Mesenchymal stem cell (in vitro differentiated cells and primary cell): ENCODE measurements at regions not wholly inside any gene's neighbourhood (a gene's known extent, or its start where the extent isn't known, plus 50 kb on each side); places are given as distances from the start of the nearest gene placed in this dataset.

Experiments
- DNase-seq: peaks from one replicate; pipeline ENCODE4 v3.0.0-alpha.2; 2013
- H2AFZ ChIP-seq: one replicate; pipeline ENCODE4 v1.6.1; 2013; ENCODE audit warnings: low read depth, mild to moderate bottlenecking, control low read depth, inconsistent platforms, low read length, moderate library complexity
- H2AK5ac ChIP-seq: 2 replicates; pipeline ENCODE4 v1.6.1; 2013; ENCODE audit warnings: low read length, moderate library complexity, mild to moderate bottlenecking, inconsistent platforms; ENCODE audit not compliant: severe bottlenecking
- H2BK120ac ChIP-seq: one replicate; pipeline ENCODE4 v1.6.1; 2013; ENCODE audit warnings: low read depth, mild to moderate bottlenecking, inconsistent platforms, low read length, moderate library complexity
- H2BK12ac ChIP-seq, 2 experiments: one replicate each; pipeline ENCODE4 v1.6.1; 2013; ENCODE audit warnings: inconsistent platforms in 2 of 2, low read length in 2 of 2, mild to moderate bottlenecking in 2 of 2, moderate library complexity in 2 of 2, control low read depth in 1 of 2
- H2BK15ac ChIP-seq: one replicate; pipeline ENCODE4 v1.6.1; 2013; ENCODE audit warnings: mild to moderate bottlenecking, low read depth, inconsistent platforms; ENCODE audit not compliant: poor library complexity, severe bottlenecking
- H2BK5ac ChIP-seq: 2 replicates; pipeline ENCODE4 v1.6.1; 2013; ENCODE audit warnings: low read depth, mild to moderate bottlenecking, low read length, control low read depth, inconsistent platforms; ENCODE audit not compliant: poor library complexity, severe bottlenecking
- H3K14ac ChIP-seq, 2 experiments: one replicate each; pipeline ENCODE4 v1.6.1; 2013; ENCODE audit warnings: inconsistent platforms in 2 of 2, low read length in 2 of 2, control low read depth in 1 of 2, mild to moderate bottlenecking in 1 of 2, moderate library complexity in 1 of 2
- H3K18ac ChIP-seq, 2 experiments: one replicate each; pipeline ENCODE4 v1.6.1; 2013; ENCODE audit warnings: inconsistent platforms in 2 of 2, low read length in 2 of 2, control low read depth in 1 of 2, low read depth in 1 of 2, mild to moderate bottlenecking in 1 of 2
- H3K23ac ChIP-seq, 2 experiments: one replicate each; pipeline ENCODE4 v1.6.1; 2013; ENCODE audit warnings: inconsistent platforms in 2 of 2, low read length in 2 of 2, mild to moderate bottlenecking in 2 of 2, moderate library complexity in 2 of 2, control low read depth in 1 of 2
- H3K27ac ChIP-seq: 2 replicates; pipeline ENCODE4 v1.5.1; 2013; ENCODE audit warnings: mild to moderate bottlenecking, moderate library complexity, low read length, control low read depth, inconsistent platforms; ENCODE audit not compliant: poor library complexity, severe bottlenecking
- H3K27me3 ChIP-seq, 2 experiments: 2 replicates each; pipeline versions ENCODE4 v1.6.1 to v1.7.0; 2013; ENCODE audit warnings: low read length in 2 of 2, mild to moderate bottlenecking in 2 of 2, moderate library complexity in 2 of 2, control low read depth in 1 of 2, inconsistent platforms in 1 of 2; ENCODE audit not compliant: control insufficient read depth in 1 of 2, insufficient read depth in 1 of 2
- H3K36me3 ChIP-seq, 2 experiments: 2 replicates each; pipeline versions ENCODE4 v1.6.1 to v1.7.0; 2013; ENCODE audit warnings: low read length in 2 of 2, control low read depth in 1 of 2, inconsistent platforms in 1 of 2, low read depth in 1 of 2, mild to moderate bottlenecking in 1 of 2; ENCODE audit not compliant: insufficient read depth in 2 of 2, control insufficient read depth in 1 of 2
- H3K4ac ChIP-seq, 2 experiments: one replicate each; pipeline ENCODE4 v1.6.1; 2013; ENCODE audit warnings: inconsistent platforms in 2 of 2, low read length in 2 of 2, mild to moderate bottlenecking in 2 of 2, moderate library complexity in 2 of 2, control low read depth in 1 of 2, low read depth in 1 of 2
- H3K4me1 ChIP-seq: 2 replicates; pipeline ENCODE4 v1.6.1; 2013; ENCODE audit warnings: low read depth, low read length, control low read depth; ENCODE audit not compliant: control insufficient read depth, insufficient read depth
- H3K4me2 ChIP-seq: 2 replicates; pipeline ENCODE4 v1.6.1; 2013; ENCODE audit warnings: low read length, mild to moderate bottlenecking, inconsistent platforms; ENCODE audit not compliant: poor library complexity, severe bottlenecking
- H3K4me3 ChIP-seq, 2 experiments: 2 replicates each; pipeline versions ENCODE4 v1.5.1 to v1.7.0; 2013; ENCODE audit warnings: low read length in 2 of 2, mild to moderate bottlenecking in 2 of 2, control low read depth in 1 of 2, low read depth in 1 of 2; ENCODE audit not compliant: insufficient read depth in 1 of 2
- H3K79me1 ChIP-seq: replicated peaks from 2 replicates; pipeline ENCODE4 v1.6.1; 2013; ENCODE audit warnings: mild to moderate bottlenecking, control low read depth, low read length, inconsistent platforms; ENCODE audit not compliant: poor library complexity, severe bottlenecking
- H3K9ac ChIP-seq: 2 replicates; pipeline ENCODE4 v1.7.0; 2013; ENCODE audit warnings: mild to moderate bottlenecking, low read length, moderate library complexity
- H3K9me3 ChIP-seq: 2 replicates; pipeline ENCODE4 v1.7.0; 2013; ENCODE audit warnings: mild to moderate bottlenecking, low read length; ENCODE audit not compliant: control insufficient read depth
- H4K8ac ChIP-seq: one replicate; pipeline ENCODE4 v1.6.1; 2013; ENCODE audit warnings: inconsistent platforms, mild to moderate bottlenecking, low read length, moderate library complexity
- H4K91ac ChIP-seq: one replicate; pipeline ENCODE4 v1.6.1; 2013; ENCODE audit warnings: mild to moderate bottlenecking, low read length, inconsistent platforms
- WGBS: methylation state at CpG from one replicate; pipeline ENCODE4 v1.1.7; 2013; ENCODE audit warnings: mixed read lengths; 5-methylcytosine and 5-hydroxymethylcytosine counted together

- Histone ChIP-seq H2BK12ac (no peak overlapping the region), H3K4me1 (no peaks in the 10 kb centered on the region), H3K14ac (no peak overlapping the region), H3K18ac (no peak overlapping the region), H3K9ac (no peak overlapping the region), H3K27me3 (no peaks in the 10 kb centered on the region), H3K36me3 (no peaks in the 10 kb centered on the region), H4K8ac (no peak overlapping the region), H3K4me2 (no peak overlapping the region), H2BK120ac (no peak overlapping the region), H2BK15ac (no peak overlapping the region), H2AFZ (no peak overlapping the region), H3K79me1 (no peaks in the 10 kb centered on the region), H3K23ac (no peak overlapping the region), H3K4ac (no peak overlapping the region), H3K27ac (no peak overlapping the region), H2BK5ac (no peak overlapping the region), H3K9me3 (no peaks in the 10 kb centered on the region), H2AK5ac (no peak overlapping the region), H4K91ac (no peak overlapping the region), H3K4me3 (no peak overlapping the region)
- WGBS, result 87% methylated on average over 18 of the region's 20 CpGs
- no peak for DNase-seq
Observed at GRCh38 chr22:48844056-48844675, 983.5 kb downstream of the BRD1 start.

- no peak overlapping the region for H2BK12ac ChIP-seq
- H3K23ac ChIP-seq, result no peak overlapping the region
- H4K91ac ChIP-seq, result no peak overlapping the region
- H2AFZ ChIP-seq, result no peak overlapping the region
- H2BK5ac ChIP-seq, result no peak overlapping the region
- H3K14ac ChIP-seq, result no peak overlapping the region
- no peaks in the 10 kb centered on the region for H3K27me3 ChIP-seq
- H3K36me3 ChIP-seq, result no peaks in the 10 kb centered on the region
- no peak overlapping the region for H2AK5ac ChIP-seq
- no peak overlapping the region for H2BK120ac ChIP-seq
- no peak overlapping the region for H3K4ac ChIP-seq
- WGBS, result 72% methylated on average over 6 of the region's 9 CpGs
- H4K8ac ChIP-seq, result no peak overlapping the region
- no peaks in the 10 kb centered on the region for H3K4me1 ChIP-seq
- DNase-seq, result no peak
- H3K27ac ChIP-seq, result no peak overlapping the region
- H2BK15ac ChIP-seq, result no peak overlapping the region
- no peak overlapping the region for H3K4me2 ChIP-seq
- H3K9ac ChIP-seq, result no peak overlapping the region
- no peaks in the 10 kb centered on the region for H3K9me3 ChIP-seq
- H3K18ac ChIP-seq, result no peak overlapping the region
- H3K4me3 ChIP-seq, result no peak overlapping the region
- H3K79me1 ChIP-seq, result no peaks in the 10 kb centered on the region
Observed at GRCh38 chr22:48843640-48844039, 984.0 kb downstream of the BRD1 start.

- no peak overlapping the region for H3K9ac ChIP-seq
- H2BK15ac ChIP-seq, result no peak overlapping the region
- no peak overlapping the region for H2BK12ac ChIP-seq
- H3K27me3 ChIP-seq, result no peaks in the 10 kb centered on the region
- no peak overlapping the region for H4K91ac ChIP-seq
- no peaks in the 10 kb centered on the region for H3K9me3 ChIP-seq
- no peak overlapping the region for H2BK5ac ChIP-seq
- no peak overlapping the region for H3K18ac ChIP-seq
- H3K14ac ChIP-seq, result no peak overlapping the region
- H3K4ac ChIP-seq, result no peak overlapping the region
- no peak overlapping the region for H2AK5ac ChIP-seq
- H3K4me2 ChIP-seq, result no peak overlapping the region
- H4K8ac ChIP-seq, result no peak overlapping the region
- H3K27ac ChIP-seq, result no peak overlapping the region
- no peak overlapping the region for H3K23ac ChIP-seq
- H3K36me3 ChIP-seq, result no peaks in the 10 kb centered on the region
- H2AFZ ChIP-seq, result no peak overlapping the region
- H3K4me1 ChIP-seq, result no peaks in the 10 kb centered on the region
- H3K4me3 ChIP-seq, result no peak overlapping the region
- H3K79me1 ChIP-seq, result no peaks in the 10 kb centered on the region
- WGBS, result 62% methylated on average over 5 of the region's 5 CpGs
- DNase-seq, result no peak
- H2BK120ac ChIP-seq, result no peak overlapping the region
Observed at GRCh38 chr22:48842976-48843375, 984.7 kb downstream of the BRD1 start.

GRCh38 chr22:48842583-48842945 lies 985.1 kb downstream of the BRD1 start:
- no peak overlapping the region for H2BK120ac ChIP-seq
- no peak overlapping the region for H4K91ac ChIP-seq
- no peak overlapping the region for H3K27ac ChIP-seq
- H3K23ac ChIP-seq, result no peak overlapping the region
- H3K4ac ChIP-seq, result no peak overlapping the region
- no peaks in the 10 kb centered on the region for H3K27me3 ChIP-seq
- H3K4me3 ChIP-seq, result no peak overlapping the region
- H3K18ac ChIP-seq, result no peak overlapping the region
- no peaks in the 10 kb centered on the region for H3K9me3 ChIP-seq
- no peak overlapping the region for H2AK5ac ChIP-seq
- H2BK15ac ChIP-seq, result no peak overlapping the region
- no peak overlapping the region for H3K4me2 ChIP-seq
- H3K79me1 ChIP-seq, result no peaks in the 10 kb centered on the region
- no peak overlapping the region for H2AFZ ChIP-seq
- H3K14ac ChIP-seq, result no peak overlapping the region
- DNase-seq, result no peak
- H3K36me3 ChIP-seq, result no peaks in the 10 kb centered on the region
- no peak overlapping the region for H2BK12ac ChIP-seq
- no peak overlapping the region for H3K9ac ChIP-seq
- WGBS, result 80% methylated on average over 17 of the region's 17 CpGs
- no peaks in the 10 kb centered on the region for H3K4me1 ChIP-seq
- H4K8ac ChIP-seq, result no peak overlapping the region
- no peak overlapping the region for H2BK5ac ChIP-seq
